Parathyroid adenoma (tissue), 2 donors: ENCODE measurements at regions not wholly inside any gene's neighbourhood (a gene's known extent, or its start where the extent isn't known, plus 50 kb on each side); places are given as distances from the start of the nearest gene placed in this dataset.

ENCODE experiments used
- H2AFZ ChIP-seq: fragments of 300-600 bp; sonication (generic); one replicate; pipeline ENCODE4 v1.7.0; 2017; ENCODE audit warnings: antibody characterized with exemption, mild to moderate bottlenecking
- H3K27ac ChIP-seq: fragments of 300-600 bp; sonication (generic); one replicate; pipeline ENCODE4 v1.7.0; 2017
- H3K27me3 ChIP-seq: fragments of 300-600 bp; sonication (generic); one replicate; pipeline ENCODE4 v1.7.0; 2017; ENCODE audit warnings: low read length; ENCODE audit not compliant: control insufficient read depth, insufficient read depth
- H3K36me3 ChIP-seq: fragments of 300-600 bp; sonication (generic); one replicate; pipeline ENCODE4 v1.7.0; 2017; ENCODE audit warnings: low read length; ENCODE audit not compliant: control insufficient read depth, insufficient read depth
- H3K4me1 ChIP-seq: fragments of 300-600 bp; sonication (generic); one replicate; pipeline ENCODE4 v1.7.0; 2017; ENCODE audit warnings: control low read depth
- H3K4me2 ChIP-seq: fragments of 300-600 bp; sonication (generic); one replicate; pipeline ENCODE4 v1.7.0; 2017; ENCODE audit warnings: low read length
- H3K4me3 ChIP-seq: fragments of 300-600 bp; sonication (generic); one replicate; pipeline ENCODE4 v1.7.0; 2017; ENCODE audit warnings: low read depth, low read length
- H3K79me2 ChIP-seq: fragments of 300-600 bp; sonication (generic); one replicate; pipeline ENCODE4 v1.7.0; 2017; ENCODE audit warnings: control low read depth
- H3K9ac ChIP-seq: fragments of 300-600 bp; sonication (generic); one replicate; pipeline ENCODE4 v1.7.0; 2017; ENCODE audit warnings: mild to moderate bottlenecking
- H3K9me3 ChIP-seq: fragments of 300-600 bp; sonication (generic); one replicate; pipeline ENCODE4 v1.7.0; 2017; ENCODE audit warnings: low read length; ENCODE audit not compliant: control insufficient read depth
- TF ChIP-seq, protein P1 (sequence below): fragments of 300-600 bp; sonication (generic); IDR thresholded peaks from one replicate; pipeline ENCODE4 v1.7.0; 2017; ENCODE audit warnings: antibody characterized with exemption, mild to moderate bottlenecking
- donor health status: primary hyperparathyroidism.

DNA sequence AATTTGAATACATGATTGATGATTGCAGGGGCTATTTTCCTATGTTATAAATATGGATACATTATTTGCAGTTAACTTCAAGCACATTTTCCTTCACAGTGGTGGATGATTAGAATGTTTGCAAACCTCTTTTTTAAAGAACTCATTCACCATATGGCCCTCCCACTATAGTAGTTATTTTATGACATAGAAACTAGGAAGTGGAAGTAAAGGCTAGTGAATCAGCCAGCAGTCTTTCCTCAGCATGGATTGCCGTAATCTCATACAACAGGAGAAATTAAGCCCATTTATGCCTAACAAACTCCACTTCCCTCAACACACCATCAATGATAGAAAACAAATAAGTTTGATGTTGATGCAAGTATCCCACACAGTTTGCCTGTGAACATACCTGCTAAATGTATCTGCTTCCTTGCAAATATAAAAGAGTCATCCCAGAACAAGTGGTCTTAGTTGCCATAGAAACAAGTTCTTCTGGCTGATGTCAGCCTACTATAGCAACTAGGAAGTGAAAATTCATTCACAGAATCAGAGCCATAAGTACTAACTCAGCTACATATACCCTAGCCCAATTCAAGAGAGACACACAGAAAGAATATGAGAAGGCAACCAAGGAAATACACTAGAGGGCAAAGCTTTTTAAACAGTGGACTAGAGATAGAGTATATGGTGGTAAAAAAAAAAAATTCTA is 100.9 kb upstream of the RADX start:
- Histone ChIP-seq H3K27me3 (no peaks in the 10 kb centered on the region), H3K4me1 (no peaks in the 10 kb centered on the region), H2AFZ (no peak overlapping the region), H3K79me2 (no peaks in the 10 kb centered on the region), H3K4me3 (no peak overlapping the region), H3K9ac (no peak overlapping the region), H3K4me2 (no peak overlapping the region), H3K9me3 (no peaks in the 10 kb centered on the region), H3K36me3 (no peaks in the 10 kb centered on the region), H3K27ac (no peak overlapping the region)
- TF ChIP-seq, protein P1, sequence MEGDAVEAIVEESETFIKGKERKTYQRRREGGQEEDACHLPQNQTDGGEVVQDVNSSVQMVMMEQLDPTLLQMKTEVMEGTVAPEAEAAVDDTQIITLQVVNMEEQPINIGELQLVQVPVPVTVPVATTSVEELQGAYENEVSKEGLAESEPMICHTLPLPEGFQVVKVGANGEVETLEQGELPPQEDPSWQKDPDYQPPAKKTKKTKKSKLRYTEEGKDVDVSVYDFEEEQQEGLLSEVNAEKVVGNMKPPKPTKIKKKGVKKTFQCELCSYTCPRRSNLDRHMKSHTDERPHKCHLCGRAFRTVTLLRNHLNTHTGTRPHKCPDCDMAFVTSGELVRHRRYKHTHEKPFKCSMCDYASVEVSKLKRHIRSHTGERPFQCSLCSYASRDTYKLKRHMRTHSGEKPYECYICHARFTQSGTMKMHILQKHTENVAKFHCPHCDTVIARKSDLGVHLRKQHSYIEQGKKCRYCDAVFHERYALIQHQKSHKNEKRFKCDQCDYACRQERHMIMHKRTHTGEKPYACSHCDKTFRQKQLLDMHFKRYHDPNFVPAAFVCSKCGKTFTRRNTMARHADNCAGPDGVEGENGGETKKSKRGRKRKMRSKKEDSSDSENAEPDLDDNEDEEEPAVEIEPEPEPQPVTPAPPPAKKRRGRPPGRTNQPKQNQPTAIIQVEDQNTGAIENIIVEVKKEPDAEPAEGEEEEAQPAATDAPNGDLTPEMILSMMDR, result no peak
